Suprapubic skin (tissue), 3 donors: ENCODE measurements at regions not wholly inside any gene's neighbourhood (a gene's known extent, or its start where the extent isn't known, plus 50 kb on each side); places are given as distances from the start of the nearest gene placed in this dataset.

ENCODE experiments used
- POLR2AphosphoS5 ChIP-seq, 3 donors: sonication (generic); formaldehyde crosslinking; IDR thresholded peaks; one replicate each; pipeline ENCODE4 v1.6.1; 2017; ENCODE audit warnings: antibody characterized with exemption in 3 of 3
- TF ChIP-seq, protein P1 (sequence below), 2 donors: fragments of 200-600 bp in 1 of 2; fragments of 450-650 bp in 1 of 2; sonication (generic) in 1 of 2; IDR thresholded peaks; one replicate each; pipeline ENCODE4 v1.5.1; 2016 to 2019; ENCODE audit warnings: antibody characterized with exemption in 2 of 2, mild to moderate bottlenecking in 1 of 2, moderate library complexity in 1 of 2

DNA sequence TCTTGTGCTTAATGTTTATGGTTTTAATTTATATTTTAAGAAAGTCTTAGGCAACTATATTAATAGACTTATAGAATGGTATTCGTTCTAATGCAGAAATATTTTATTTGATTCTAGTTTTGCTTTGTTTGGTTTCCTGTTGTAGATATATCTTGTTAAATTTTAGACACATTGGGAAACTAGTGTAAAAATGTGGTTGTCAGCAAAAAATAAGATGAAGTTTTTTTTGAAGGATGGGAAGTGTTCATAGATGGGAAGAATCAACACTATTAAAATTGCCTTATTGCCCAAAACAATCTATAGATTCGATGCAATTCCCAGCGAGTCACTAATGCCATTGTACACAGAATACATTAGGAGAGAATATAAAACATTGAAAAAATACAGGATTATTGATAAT, 278.9 kb downstream of the ZWINT start:
- TF ChIP-seq, protein P1, sequence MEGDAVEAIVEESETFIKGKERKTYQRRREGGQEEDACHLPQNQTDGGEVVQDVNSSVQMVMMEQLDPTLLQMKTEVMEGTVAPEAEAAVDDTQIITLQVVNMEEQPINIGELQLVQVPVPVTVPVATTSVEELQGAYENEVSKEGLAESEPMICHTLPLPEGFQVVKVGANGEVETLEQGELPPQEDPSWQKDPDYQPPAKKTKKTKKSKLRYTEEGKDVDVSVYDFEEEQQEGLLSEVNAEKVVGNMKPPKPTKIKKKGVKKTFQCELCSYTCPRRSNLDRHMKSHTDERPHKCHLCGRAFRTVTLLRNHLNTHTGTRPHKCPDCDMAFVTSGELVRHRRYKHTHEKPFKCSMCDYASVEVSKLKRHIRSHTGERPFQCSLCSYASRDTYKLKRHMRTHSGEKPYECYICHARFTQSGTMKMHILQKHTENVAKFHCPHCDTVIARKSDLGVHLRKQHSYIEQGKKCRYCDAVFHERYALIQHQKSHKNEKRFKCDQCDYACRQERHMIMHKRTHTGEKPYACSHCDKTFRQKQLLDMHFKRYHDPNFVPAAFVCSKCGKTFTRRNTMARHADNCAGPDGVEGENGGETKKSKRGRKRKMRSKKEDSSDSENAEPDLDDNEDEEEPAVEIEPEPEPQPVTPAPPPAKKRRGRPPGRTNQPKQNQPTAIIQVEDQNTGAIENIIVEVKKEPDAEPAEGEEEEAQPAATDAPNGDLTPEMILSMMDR (IDR thresholded peaks at IDR 0.05), result no peak
- TF ChIP-seq POLR2AphosphoS5 (IDR thresholded peaks at IDR 0.05), result no peak
